ENCODE measurements at regions not wholly inside any gene's neighbourhood (a gene's known extent, or its start where the extent isn't known, plus 50 kb on each side); places are given as distances from the start of the nearest gene placed in this dataset.
"Not testable (repeated sequence)": the region's sequence is repeated elsewhere in the genome, so short reads cannot be mapped to it uniquely, and the experiment has no call there.

GRCh38 chr2:166643980-166644379 lies 149.9 kb upstream of the SCN7A start:
- no peak overlapping the region for H3K9ac ChIP-seq (ENCODE audit: low read length)

DNA sequence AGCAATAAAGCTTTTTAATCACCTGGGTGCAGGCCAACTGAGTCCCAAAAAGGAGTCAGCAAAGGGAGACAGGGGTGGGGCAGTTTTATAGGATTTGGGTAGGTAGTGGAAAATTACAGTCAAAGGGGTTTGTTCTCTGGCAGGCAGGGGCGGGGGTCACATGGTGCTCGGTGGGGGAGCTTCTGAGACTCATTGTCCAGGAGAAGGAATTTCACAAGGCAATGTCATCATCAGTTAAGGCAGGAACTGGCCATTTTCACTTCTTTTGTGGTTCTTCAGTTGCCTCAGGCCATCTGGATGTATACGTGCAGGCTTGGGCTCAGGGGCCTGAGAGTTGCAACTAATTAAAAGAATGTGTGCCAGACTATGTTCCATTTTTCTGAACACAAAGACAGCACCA lies 147.5 kb upstream of the SCN7A start:
- not testable (repeated sequence) for H3K9me3 ChIP-seq (ENCODE audit: low read length); H3K4me3 ChIP-seq (ENCODE audit: low read length); H3K27me3 ChIP-seq (ENCODE audit: insufficient read depth, low read depth, low read length); H3K27ac ChIP-seq (ENCODE audit: low read length); H2AFZ ChIP-seq (ENCODE audit: low read depth, low read length); H3K4me2 ChIP-seq (ENCODE audit: low read length); H3K36me3 ChIP-seq (ENCODE audit: insufficient read depth, low read length); H3K79me2 ChIP-seq (replicated peaks; ENCODE audit: insufficient read depth, low read length); H3K9me2 ChIP-seq (ENCODE audit: insufficient read depth, low read length); H3F3A ChIP-seq (ENCODE audit: insufficient read depth, low read length, poor library complexity, severe bottlenecking); H3K9ac ChIP-seq (ENCODE audit: low read length); H4K20me1 ChIP-seq (ENCODE audit: insufficient read depth)

More at GRCh38 chr2:166643980-166644379, 149.9 kb upstream of the SCN7A start:
- Histone ChIP-seq H3K79me2 (replicated peaks; ENCODE audit: insufficient read depth, low read length) (no peaks in the 10 kb centered on the region), H3K36me3 (ENCODE audit: insufficient read depth, low read length) (no peaks in the 10 kb centered on the region), H3K4me3 (ENCODE audit: low read length) (no peak overlapping the region), H3K27ac (ENCODE audit: low read length) (no peak overlapping the region), H3K9me2 (ENCODE audit: insufficient read depth, low read length) (no peaks in the 10 kb centered on the region), H2AFZ (ENCODE audit: low read depth, low read length) (no peak overlapping the region), H3F3A (ENCODE audit: insufficient read depth, low read length, poor library complexity, severe bottlenecking) (no peaks in the 10 kb centered on the region), H4K20me1 (ENCODE audit: insufficient read depth) (no peaks in the 10 kb centered on the region), H3K9me3 (ENCODE audit: low read length) (no peaks in the 10 kb centered on the region), H3K4me2 (ENCODE audit: low read length) (no peak overlapping the region), H3K27me3 (ENCODE audit: insufficient read depth, low read depth, low read length) (no peaks in the 10 kb centered on the region)
- TF ChIP-seq TAF1 (IDR thresholded peaks at IDR 0.05; ENCODE audit: low read depth) (no peak), MXI1 (conservative IDR thresholded peaks at IDR 0.05; ENCODE audit: poor library complexity, severe bottlenecking) (no peak), EP300 (conservative IDR thresholded peaks at IDR 0.05; ENCODE audit: poor library complexity, severe bottlenecking) (no peak), REST (IDR thresholded peaks at IDR 0.05; ENCODE audit: borderline replicate concordance) (no peak), CTCF (IDR thresholded peaks at IDR 0.05; ENCODE audit: poor library complexity, severe bottlenecking) (no peak), RAD21 (conservative IDR thresholded peaks at IDR 0.05) (no peak), POLR2AphosphoS5 (IDR thresholded peaks at IDR 0.05) (no peak), EZH2 (IDR thresholded peaks at IDR 0.05; ENCODE audit: borderline replicate concordance, insufficient read depth, low read length, poor library complexity, severe bottlenecking) (no peak), SMC3 (conservative IDR thresholded peaks at IDR 0.05; ENCODE audit: poor library complexity) (no peak)

DNA sequence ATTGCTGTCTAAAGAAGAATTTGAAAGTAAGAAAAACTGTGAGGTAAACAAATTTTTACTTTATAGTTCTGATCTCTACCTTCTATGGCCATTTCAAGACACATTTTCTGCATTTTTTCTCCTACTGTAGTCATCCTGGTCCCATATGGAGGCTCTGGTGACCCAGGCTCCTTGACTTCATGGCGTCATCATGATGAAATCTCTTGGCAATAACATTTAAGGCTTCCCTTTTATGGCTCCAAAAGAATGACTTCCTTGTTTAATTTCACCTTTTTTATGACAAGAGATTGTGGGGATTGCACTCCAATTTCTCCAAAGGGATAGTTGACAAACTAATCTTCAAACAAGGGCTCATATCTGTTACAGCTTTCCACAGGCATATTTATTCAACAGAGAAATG lies 143.0 kb upstream of the SCN7A start:
- no peaks in the 10 kb centered on the region for H3K9me2 ChIP-seq (ENCODE audit: insufficient read depth, low read length)
- no peaks in the 10 kb centered on the region for H3K27me3 ChIP-seq (ENCODE audit: insufficient read depth, low read depth, low read length)

More for the DNA sequence above, 143.0 kb upstream of the SCN7A start:
- Histone ChIP-seq H2AFZ (ENCODE audit: low read depth, low read length) (no peak overlapping the region), H4K20me1 (ENCODE audit: insufficient read depth) (no peaks in the 10 kb centered on the region), H3K27ac (ENCODE audit: low read length) (no peak overlapping the region), H3K4me3 (ENCODE audit: low read length) (no peak overlapping the region), H3K79me2 (replicated peaks; ENCODE audit: insufficient read depth, low read length) (no peaks in the 10 kb centered on the region), H3K36me3 (ENCODE audit: insufficient read depth, low read length) (no peaks in the 10 kb centered on the region), H3K9ac (ENCODE audit: low read length) (no peak overlapping the region), H3K4me2 (ENCODE audit: low read length) (no peak overlapping the region), H3K9me3 (ENCODE audit: low read length) (no peaks in the 10 kb centered on the region), H3F3A (ENCODE audit: insufficient read depth, low read length, poor library complexity, severe bottlenecking) (no peaks in the 10 kb centered on the region)
- TF ChIP-seq TAF1 (IDR thresholded peaks at IDR 0.05; ENCODE audit: low read depth), result no peak
- TF ChIP-seq MXI1 (conservative IDR thresholded peaks at IDR 0.05; ENCODE audit: poor library complexity, severe bottlenecking), result no peak
- TF ChIP-seq SMC3 (conservative IDR thresholded peaks at IDR 0.05; ENCODE audit: poor library complexity), result no peak
- TF ChIP-seq EZH2 (IDR thresholded peaks at IDR 0.05; ENCODE audit: borderline replicate concordance, insufficient read depth, low read length, poor library complexity, severe bottlenecking), result no peak
- TF ChIP-seq EP300 (conservative IDR thresholded peaks at IDR 0.05; ENCODE audit: poor library complexity, severe bottlenecking), result no peak
- TF ChIP-seq REST (IDR thresholded peaks at IDR 0.05; ENCODE audit: borderline replicate concordance), result no peak
- no peak for TF ChIP-seq RAD21 (conservative IDR thresholded peaks at IDR 0.05)
- TF ChIP-seq CTCF (IDR thresholded peaks at IDR 0.05; ENCODE audit: poor library complexity, severe bottlenecking), result no peak
- TF ChIP-seq POLR2AphosphoS5 (IDR thresholded peaks at IDR 0.05), result no peak
